ENCODE measurements at regions not wholly inside any gene's neighbourhood (a gene's known extent, or its start where the extent isn't known, plus 50 kb on each side); places are given as distances from the start of the nearest gene placed in this dataset.
"Not testable (repeated sequence)": the region's sequence is repeated elsewhere in the genome, so short reads cannot be mapped to it uniquely, and the experiment has no call there.

GRCh38 chr9:66046992-66047391 lies 310.0 kb downstream of the FOXD4L4 start:
- DNase-seq (ENCODE audit: low spot score): not testable (repeated sequence)

GRCh38 chr9:66049721-66050120 lies 312.8 kb downstream of the FOXD4L4 start:
- DNase-seq (ENCODE audit: low spot score): not testable (repeated sequence)

- DNase-seq (ENCODE audit: low spot score): not testable (repeated sequence)
These were observed 317.8 kb downstream of the FOXD4L4 start for GRCh38 chr9:66054705-66055104.

GRCh38 chr9:66060681-66061080 lies 323.7 kb downstream of the FOXD4L4 start:
- not testable (repeated sequence) for DNase-seq (ENCODE audit: low spot score)

- not testable (repeated sequence) for DNase-seq (ENCODE audit: low spot score)
These were observed 326.9 kb downstream of the FOXD4L4 start for GRCh38 chr9:66063822-66064221.

- not testable (repeated sequence) for DNase-seq (ENCODE audit: low spot score)
These were observed 328.8 kb downstream of the FOXD4L4 start for GRCh38 chr9:66065735-66066134.

- not testable (repeated sequence) for DNase-seq (ENCODE audit: low spot score)
These were observed 330.3 kb downstream of the FOXD4L4 start for GRCh38 chr9:66067231-66067630.

- DNase-seq (ENCODE audit: low spot score): peak; percentile 1
These were observed 331.6 kb downstream of the FOXD4L4 start for GRCh38 chr9:66068451-66068989.

GRCh38 chr9:66069025-66069424 lies 332.1 kb downstream of the FOXD4L4 start:
- DNase-seq (ENCODE audit: low spot score): not testable (repeated sequence)

- not testable (repeated sequence) for DNase-seq (ENCODE audit: low spot score)
These were observed 336.2 kb downstream of the FOXD4L4 start for GRCh38 chr9:66073111-66073510.

- not testable (repeated sequence) for DNase-seq (ENCODE audit: low spot score)
These were observed 345.9 kb downstream of the FOXD4L4 start for GRCh38 chr9:66082811-66083210.

Measured in hematopoietic multipotent progenitor cell treated with erythropoietin and hydrocortisone succinate and interleukin-3 and kit ligand, for 15 days (in vitro differentiated cells).